ENCODE measurements at regions not wholly inside any gene's neighbourhood (a gene's known extent, or its start where the extent isn't known, plus 50 kb on each side); places are given as distances from the start of the nearest gene placed in this dataset.
"Not testable (repeated sequence)": the region's sequence is repeated elsewhere in the genome, so short reads cannot be mapped to it uniquely, and the experiment has no call there.

DNA sequence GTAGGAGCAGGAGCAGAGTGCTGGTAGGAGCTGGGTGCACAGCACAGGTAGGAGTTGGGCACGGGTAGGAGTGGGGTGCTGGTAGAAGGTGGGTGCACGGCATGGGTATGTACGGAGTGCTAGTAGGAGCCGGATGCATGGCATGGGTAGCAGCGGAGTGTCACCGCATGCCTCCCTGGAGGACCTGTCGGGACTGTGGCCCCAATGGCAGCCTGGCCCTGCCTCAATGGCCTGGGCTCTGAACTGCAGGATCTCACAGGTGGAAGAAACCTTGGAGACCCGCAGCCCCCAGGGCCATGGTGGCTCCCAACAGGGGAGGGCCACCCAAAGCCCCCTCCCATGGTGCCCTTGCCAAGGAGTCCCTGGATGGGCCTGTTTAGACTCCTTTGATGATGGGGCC, 1146.0 kb downstream of the UQCRFS1 start:
- H4K5ac ChIP-seq (ENCODE audit: low read length) = no peak overlapping the region
- H3K79me1 ChIP-seq (ENCODE audit: low read length) = no peaks in the 10 kb centered on the region
- no peak overlapping the region for H3K27ac ChIP-seq (ENCODE audit: low read depth, low read length)
- H3K4me3 ChIP-seq (ENCODE audit: low read length) = no peak overlapping the region
- H3K4me1 ChIP-seq (ENCODE audit: control insufficient read depth, low read depth, low read length) = no peaks in the 10 kb centered on the region
- H4K8ac ChIP-seq (ENCODE audit: low read depth, low read length) = no peak overlapping the region
- no peak overlapping the region for H3K18ac ChIP-seq (ENCODE audit: low read length)
- no peak overlapping the region for H2AK5ac ChIP-seq (ENCODE audit: low read length)
- H3K23ac ChIP-seq (ENCODE audit: low read length) = no peak overlapping the region
- no peak for DNase-seq
- no peaks in the 10 kb centered on the region for H3K27me3 ChIP-seq (ENCODE audit: insufficient read depth, low read length, poor library complexity)
- H2BK120ac ChIP-seq (ENCODE audit: low read depth, low read length) = no peak overlapping the region
- H3K79me2 ChIP-seq (ENCODE audit: control insufficient read depth, insufficient read depth, low read length) = no peaks in the 10 kb centered on the region
- no peak overlapping the region for H2BK5ac ChIP-seq (ENCODE audit: low read length)
- no peak overlapping the region for H2BK15ac ChIP-seq (replicated peaks; ENCODE audit: low read depth)
- no peak overlapping the region for H3K56ac ChIP-seq (ENCODE audit: low read length)
- no peak overlapping the region for H3K4me2 ChIP-seq (ENCODE audit: low read length)
- no peaks in the 10 kb centered on the region for H3K36me3 ChIP-seq (ENCODE audit: control insufficient read depth, insufficient read depth, low read length)
- H3K4ac ChIP-seq (ENCODE audit: low read depth, low read length) = no peak overlapping the region
- no peak overlapping the region for H3K9ac ChIP-seq (ENCODE audit: low read length)
- WGBS (ENCODE audit: extremely low coverage, insufficient coverage, low lambda C conversion rate) = no CpG with 5 or more reads among the region's 8 CpGs

DNA sequence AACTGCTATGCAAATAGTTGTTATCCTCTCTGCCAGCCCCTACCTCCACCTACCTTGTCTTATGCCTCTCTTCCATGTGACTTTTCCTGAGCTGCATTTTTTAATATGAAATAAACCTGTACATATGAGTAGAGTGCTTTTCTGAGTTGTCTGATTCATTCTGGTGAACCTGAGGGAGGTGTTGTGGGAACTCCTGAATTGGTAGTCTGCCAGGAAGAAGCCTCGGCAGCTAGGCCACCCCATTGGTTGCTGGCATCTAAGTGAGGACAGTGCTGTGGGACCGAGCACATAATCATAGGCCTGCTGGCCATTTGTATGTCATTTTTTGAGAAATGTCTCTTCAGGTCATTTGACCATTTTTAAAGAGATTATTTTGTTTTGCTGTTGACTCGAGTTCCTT, 1146.8 kb downstream of the UQCRFS1 start:
- Histone ChIP-seq H3K56ac (ENCODE audit: low read length) (peak overlapping the region; percentile 27), H3K18ac (ENCODE audit: low read length) (peak overlapping the region; percentile 64), H3K23ac (ENCODE audit: low read length) (no peak overlapping the region), H2BK15ac (replicated peaks; ENCODE audit: low read depth) (no peak overlapping the region), H3K4me2 (ENCODE audit: low read length) (no peak overlapping the region), H3K4ac (ENCODE audit: low read depth, low read length) (no peak overlapping the region), H3K4me1 (ENCODE audit: control insufficient read depth, low read depth, low read length) (no peaks in the 10 kb centered on the region), H3K9ac (ENCODE audit: low read length) (no peak overlapping the region), H2BK5ac (ENCODE audit: low read length) (no peak overlapping the region), H3K27ac (ENCODE audit: low read depth, low read length) (no peak overlapping the region), H2AK5ac (ENCODE audit: low read length) (no peak overlapping the region), H3K36me3 (ENCODE audit: control insufficient read depth, insufficient read depth, low read length) (no peaks in the 10 kb centered on the region), H4K8ac (ENCODE audit: low read depth, low read length) (no peak overlapping the region), H3K79me2 (ENCODE audit: control insufficient read depth, insufficient read depth, low read length) (no peaks in the 10 kb centered on the region), H3K27me3 (ENCODE audit: insufficient read depth, low read length, poor library complexity) (no peaks in the 10 kb centered on the region), H2BK120ac (ENCODE audit: low read depth, low read length) (no peak overlapping the region), H4K5ac (ENCODE audit: low read length) (no peak overlapping the region), H3K79me1 (ENCODE audit: low read length) (no peaks in the 10 kb centered on the region), H3K4me3 (ENCODE audit: low read length) (no peak overlapping the region)
- no peak for DNase-seq
- no CpG with 5 or more reads among the region's 3 CpGs for WGBS (ENCODE audit: extremely low coverage, insufficient coverage, low lambda C conversion rate)

DNA sequence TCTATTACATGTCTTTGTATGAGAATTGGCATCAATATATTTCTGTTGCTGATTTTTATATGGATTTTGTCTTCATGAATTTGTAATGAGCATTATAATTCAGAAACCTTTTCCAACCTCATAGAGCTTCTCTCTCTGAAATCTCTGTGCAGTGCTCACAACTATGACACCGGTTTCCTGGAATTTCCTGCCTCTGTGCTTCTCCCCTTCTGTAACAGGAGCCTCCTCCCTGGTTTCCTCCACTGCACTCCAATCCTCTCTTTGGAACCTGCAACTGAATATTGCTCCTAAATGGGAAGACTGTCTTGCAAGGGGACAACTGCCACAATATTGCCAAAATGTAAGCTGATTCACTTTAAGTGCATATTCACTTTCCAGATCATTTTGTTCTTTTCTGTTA, 1147.9 kb downstream of the UQCRFS1 start:
- WGBS (ENCODE audit: extremely low coverage, insufficient coverage, low lambda C conversion rate) = no CpG with 5 or more reads among the region's 1 CpG
- no peak overlapping the region for H3K18ac ChIP-seq (ENCODE audit: low read length)
- no peaks in the 10 kb centered on the region for H3K27me3 ChIP-seq (ENCODE audit: insufficient read depth, low read length, poor library complexity)
- no peak overlapping the region for H3K9ac ChIP-seq (ENCODE audit: low read length)
- H2AK5ac ChIP-seq (ENCODE audit: low read length) = no peak overlapping the region
- no peak overlapping the region for H3K27ac ChIP-seq (ENCODE audit: low read depth, low read length)
- H3K36me3 ChIP-seq (ENCODE audit: control insufficient read depth, insufficient read depth, low read length) = no peaks in the 10 kb centered on the region
- no peak overlapping the region for H3K4me2 ChIP-seq (ENCODE audit: low read length)
- no peak overlapping the region for H4K8ac ChIP-seq (ENCODE audit: low read depth, low read length)
- H3K79me2 ChIP-seq (ENCODE audit: control insufficient read depth, insufficient read depth, low read length) = no peaks in the 10 kb centered on the region
- no peak overlapping the region for H3K23ac ChIP-seq (ENCODE audit: low read length)
- DNase-seq = peak; percentile 70
- H3K4me3 ChIP-seq (ENCODE audit: low read length) = no peak overlapping the region
- no peak overlapping the region for H2BK15ac ChIP-seq (replicated peaks; ENCODE audit: low read depth)
- no peaks in the 10 kb centered on the region for H3K79me1 ChIP-seq (ENCODE audit: low read length)
- no peak overlapping the region for H3K56ac ChIP-seq (ENCODE audit: low read length)
- no peak overlapping the region for H3K4ac ChIP-seq (ENCODE audit: low read depth, low read length)
- no peak overlapping the region for H2BK120ac ChIP-seq (ENCODE audit: low read depth, low read length)
- H2BK5ac ChIP-seq (ENCODE audit: low read length) = no peak overlapping the region
- H4K5ac ChIP-seq (ENCODE audit: low read length) = no peak overlapping the region
- no peaks in the 10 kb centered on the region for H3K4me1 ChIP-seq (ENCODE audit: control insufficient read depth, low read depth, low read length)

DNA sequence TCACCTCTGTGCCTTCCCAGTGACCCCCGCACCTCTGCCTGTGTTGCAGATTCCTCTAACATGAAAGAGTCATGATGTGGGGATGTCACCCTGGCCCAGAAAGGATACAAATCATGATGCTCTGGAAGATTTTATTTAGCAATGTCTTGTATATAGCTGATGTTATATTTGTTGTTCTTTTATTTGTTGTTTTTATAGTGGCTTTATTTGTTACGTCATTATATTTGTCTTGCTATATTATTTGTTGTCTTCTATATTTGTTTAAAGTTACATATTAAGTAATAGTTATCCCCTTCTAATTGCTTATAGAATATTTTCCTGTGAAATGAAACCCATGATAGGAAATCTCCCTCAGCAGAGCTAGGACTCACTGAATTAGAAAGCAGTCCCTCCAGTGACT, 1149.2 kb downstream of the UQCRFS1 start:
- Histone ChIP-seq H2AK5ac (ENCODE audit: low read length) (no peak overlapping the region), H3K79me1 (ENCODE audit: low read length) (no peaks in the 10 kb centered on the region), H4K5ac (ENCODE audit: low read length) (no peak overlapping the region), H3K18ac (ENCODE audit: low read length) (peak overlapping the region; percentile 30), H3K4ac (ENCODE audit: low read depth, low read length) (no peak overlapping the region), H3K36me3 (ENCODE audit: control insufficient read depth, insufficient read depth, low read length) (no peaks in the 10 kb centered on the region), H3K4me2 (ENCODE audit: low read length) (no peak overlapping the region), H2BK5ac (ENCODE audit: low read length) (no peak overlapping the region), H3K27ac (ENCODE audit: low read depth, low read length) (no peak overlapping the region), H3K9ac (ENCODE audit: low read length) (no peak overlapping the region), H3K79me2 (ENCODE audit: control insufficient read depth, insufficient read depth, low read length) (no peaks in the 10 kb centered on the region), H2BK15ac (replicated peaks; ENCODE audit: low read depth) (no peak overlapping the region), H3K4me3 (ENCODE audit: low read length) (no peak overlapping the region), H3K4me1 (ENCODE audit: control insufficient read depth, low read depth, low read length) (no peaks in the 10 kb centered on the region), H3K27me3 (ENCODE audit: insufficient read depth, low read length, poor library complexity) (no peaks in the 10 kb centered on the region), H3K23ac (ENCODE audit: low read length) (no peak overlapping the region), H3K56ac (ENCODE audit: low read length) (no peak overlapping the region), H2BK120ac (ENCODE audit: low read depth, low read length) (no peak overlapping the region), H4K8ac (ENCODE audit: low read depth, low read length) (no peak overlapping the region)
- DNase-seq = no peak
- WGBS (ENCODE audit: extremely low coverage, insufficient coverage, low lambda C conversion rate) = no CpG with 5 or more reads among the region's 2 CpGs

DNA sequence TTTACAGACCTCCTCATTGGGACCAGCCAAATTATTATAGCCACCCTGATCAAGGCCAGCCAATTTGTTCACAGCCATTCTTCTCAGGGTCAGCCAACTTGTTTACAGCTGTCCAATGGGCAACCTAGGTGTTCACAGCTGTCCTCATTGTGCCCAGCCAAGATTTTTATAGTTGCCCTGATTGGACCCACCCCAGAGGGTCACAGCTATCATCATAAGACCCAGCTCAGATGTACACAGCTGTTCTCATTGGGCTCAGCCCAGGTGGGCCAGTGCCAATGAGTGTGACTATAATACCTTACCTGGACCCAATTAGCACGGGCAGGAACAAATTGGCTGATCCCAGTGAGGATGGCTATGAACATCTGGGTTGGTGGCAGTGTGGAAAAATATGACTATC, 1151.8 kb downstream of the UQCRFS1 start:
- H3K23ac ChIP-seq (ENCODE audit: low read length) = no peak overlapping the region
- no peaks in the 10 kb centered on the region for H3K79me1 ChIP-seq (ENCODE audit: low read length)
- no peak overlapping the region for H3K27ac ChIP-seq (ENCODE audit: low read depth, low read length)
- no peaks in the 10 kb centered on the region for H3K4me1 ChIP-seq (ENCODE audit: control insufficient read depth, low read depth, low read length)
- no peak overlapping the region for H3K4me3 ChIP-seq (ENCODE audit: low read length)
- H3K4ac ChIP-seq (ENCODE audit: low read depth, low read length) = no peak overlapping the region
- no peak overlapping the region for H2AK5ac ChIP-seq (ENCODE audit: low read length)
- H3K36me3 ChIP-seq (ENCODE audit: control insufficient read depth, insufficient read depth, low read length) = no peaks in the 10 kb centered on the region
- no peak overlapping the region for H3K4me2 ChIP-seq (ENCODE audit: low read length)
- no peak overlapping the region for H3K56ac ChIP-seq (ENCODE audit: low read length)
- no peak overlapping the region for H4K5ac ChIP-seq (ENCODE audit: low read length)
- no peak overlapping the region for H2BK120ac ChIP-seq (ENCODE audit: low read depth, low read length)
- no peak overlapping the region for H4K8ac ChIP-seq (ENCODE audit: low read depth, low read length)
- no peak overlapping the region for H2BK5ac ChIP-seq (ENCODE audit: low read length)
- no peak overlapping the region for H3K18ac ChIP-seq (ENCODE audit: low read length)
- H2BK15ac ChIP-seq (replicated peaks; ENCODE audit: low read depth) = no peak overlapping the region
- no peak for DNase-seq
- H3K9ac ChIP-seq (ENCODE audit: low read length) = no peak overlapping the region
- H3K79me2 ChIP-seq (ENCODE audit: control insufficient read depth, insufficient read depth, low read length) = no peaks in the 10 kb centered on the region
- WGBS (ENCODE audit: extremely low coverage, insufficient coverage, low lambda C conversion rate) = no CpG with 5 or more reads among the region's 1 CpG
- no peaks in the 10 kb centered on the region for H3K27me3 ChIP-seq (ENCODE audit: insufficient read depth, low read length, poor library complexity)

DNA sequence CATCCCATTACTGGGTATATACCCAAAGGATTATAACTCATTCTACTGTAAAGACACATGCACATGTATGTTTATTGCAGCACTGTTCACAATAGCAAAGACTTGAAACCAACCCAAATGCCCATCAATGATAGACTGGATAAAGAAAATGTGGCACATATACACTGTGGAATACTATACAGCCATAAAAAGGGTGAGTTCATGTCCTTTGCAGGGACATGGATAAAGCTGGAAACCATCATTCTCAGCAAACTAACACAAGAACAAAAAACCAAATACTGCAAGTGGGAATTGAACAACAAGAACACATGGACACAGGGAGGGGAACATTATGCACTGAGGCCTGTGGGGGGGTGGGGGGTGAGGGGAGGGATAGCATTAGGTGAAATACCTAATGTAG, 1155.9 kb downstream of the UQCRFS1 start:
- H2AK5ac ChIP-seq (ENCODE audit: low read length); H3K79me1 ChIP-seq (ENCODE audit: low read length); H3K4me2 ChIP-seq (ENCODE audit: low read length); H3K36me3 ChIP-seq (ENCODE audit: control insufficient read depth, insufficient read depth, low read length); DNase-seq; H3K27ac ChIP-seq (ENCODE audit: low read depth, low read length); H3K23ac ChIP-seq (ENCODE audit: low read length); H2BK120ac ChIP-seq (ENCODE audit: low read depth, low read length); H3K9ac ChIP-seq (ENCODE audit: low read length); H3K79me2 ChIP-seq (ENCODE audit: control insufficient read depth, insufficient read depth, low read length); H3K18ac ChIP-seq (ENCODE audit: low read length); H3K4me3 ChIP-seq (ENCODE audit: low read length); H3K4me1 ChIP-seq (ENCODE audit: control insufficient read depth, low read depth, low read length); H4K8ac ChIP-seq (ENCODE audit: low read depth, low read length); H2BK5ac ChIP-seq (ENCODE audit: low read length); H3K4ac ChIP-seq (ENCODE audit: low read depth, low read length); H2BK15ac ChIP-seq (replicated peaks; ENCODE audit: low read depth); H3K27me3 ChIP-seq (ENCODE audit: insufficient read depth, low read length, poor library complexity); H4K5ac ChIP-seq (ENCODE audit: low read length); H3K56ac ChIP-seq (ENCODE audit: low read length): not testable (repeated sequence)

Data from mesendoderm (in vitro differentiated cells).